GM19452 (cell line): ENCODE measurements at regions not wholly inside any gene's neighbourhood (a gene's known extent, or its start where the extent isn't known, plus 50 kb on each side); places are given as distances from the start of the nearest gene placed in this dataset.
"Not testable (repeated sequence)": the region's sequence is repeated elsewhere in the genome, so short reads cannot be mapped to it uniquely, and the experiment has no call there.

Experiments
- ATAC-seq: cut with Tn5 transposase; IDR thresholded peaks from one replicate; pipeline ENCODE4 v1.9.1; 2021; ENCODE audit not compliant: unreplicated experiment

GRCh38 chr21:10402461-10402860 is 118.9 kb upstream of the TPTE start:
- ATAC-seq: not testable (repeated sequence)

- ATAC-seq: not testable (repeated sequence)
Measured at GRCh38 chr21:10405331-10405730, 116.1 kb upstream of the TPTE start.

GRCh38 chr21:10409786-10410185 is 111.6 kb upstream of the TPTE start:
- ATAC-seq: not testable (repeated sequence)

GRCh38 chr21:10410354-10410929 is 110.9 kb upstream of the TPTE start:
- not testable (repeated sequence) for ATAC-seq

- not testable (repeated sequence) for ATAC-seq
Measured at GRCh38 chr21:10411776-10412526, 109.4 kb upstream of the TPTE start.

GRCh38 chr21:10412928-10413246 is 108.5 kb upstream of the TPTE start:
- ATAC-seq: not testable (repeated sequence)

- ATAC-seq: not testable (repeated sequence)
Measured at GRCh38 chr21:10413247-10414120, 107.9 kb upstream of the TPTE start.

GRCh38 chr21:10414121-10414924 is 107.1 kb upstream of the TPTE start:
- ATAC-seq: not testable (repeated sequence)

GRCh38 chr21:10414925-10415254 is 106.5 kb upstream of the TPTE start:
- not testable (repeated sequence) for ATAC-seq

GRCh38 chr21:10415456-10415855 is 105.9 kb upstream of the TPTE start:
- ATAC-seq: not testable (repeated sequence)

- not testable (repeated sequence) for ATAC-seq
Measured at GRCh38 chr21:10415859-10416258, 105.5 kb upstream of the TPTE start.

GRCh38 chr21:10416691-10417447 is 104.5 kb upstream of the TPTE start:
- ATAC-seq: not testable (repeated sequence)

- not testable (repeated sequence) for ATAC-seq
Measured at GRCh38 chr21:10417551-10418002, 103.8 kb upstream of the TPTE start.

GRCh38 chr21:10418250-10419048 is 102.9 kb upstream of the TPTE start:
- not testable (repeated sequence) for ATAC-seq

- ATAC-seq: not testable (repeated sequence)
Measured at GRCh38 chr21:10421199-10421598, 100.2 kb upstream of the TPTE start.

GRCh38 chr21:10421601-10422000 is 99.8 kb upstream of the TPTE start:
- not testable (repeated sequence) for ATAC-seq

GRCh38 chr21:10424097-10424886 is 97.1 kb upstream of the TPTE start:
- ATAC-seq: not testable (repeated sequence)

- ATAC-seq: not testable (repeated sequence)
Measured at GRCh38 chr21:10424887-10425145, 96.6 kb upstream of the TPTE start.

GRCh38 chr21:10425856-10426255 is 95.5 kb upstream of the TPTE start:
- no peak for ATAC-seq
